ENCODE measurements at regions not wholly inside any gene's neighbourhood (a gene's known extent, or its start where the extent isn't known, plus 50 kb on each side); places are given as distances from the start of the nearest gene placed in this dataset.

GRCh38 chr12:127903146-127903545 is 363.8 kb upstream of the TMEM132C start:
- no peak for TF ChIP-seq NFIC (IDR thresholded peaks at IDR 0.05; ENCODE audit: low read depth, low read length)
- no peak for TF ChIP-seq ZNF274 (IDR thresholded peaks at IDR 0.05; ENCODE audit: insufficient read depth, insufficient read length)
- no peak for TF ChIP-seq BRCA1 (IDR thresholded peaks at IDR 0.05; ENCODE audit: low read depth, low read length)
- no peak for TF ChIP-seq CHD2 (IDR thresholded peaks at IDR 0.05; ENCODE audit: borderline replicate concordance, low read depth, low read length)
- TF ChIP-seq CREM (IDR thresholded peaks at IDR 0.05; ENCODE audit: low read depth) = no peak
- TF ChIP-seq NBN (IDR thresholded peaks at IDR 0.05) = no peak
- TF ChIP-seq EGR1 (IDR thresholded peaks at IDR 0.05; ENCODE audit: borderline replicate concordance in 1 of 2, low read depth in 2 of 2, low read length in 2 of 2) = no peak
- no peak for TF ChIP-seq PML (IDR thresholded peaks at IDR 0.05; ENCODE audit: low read length)
- TF ChIP-seq, protein P1, sequence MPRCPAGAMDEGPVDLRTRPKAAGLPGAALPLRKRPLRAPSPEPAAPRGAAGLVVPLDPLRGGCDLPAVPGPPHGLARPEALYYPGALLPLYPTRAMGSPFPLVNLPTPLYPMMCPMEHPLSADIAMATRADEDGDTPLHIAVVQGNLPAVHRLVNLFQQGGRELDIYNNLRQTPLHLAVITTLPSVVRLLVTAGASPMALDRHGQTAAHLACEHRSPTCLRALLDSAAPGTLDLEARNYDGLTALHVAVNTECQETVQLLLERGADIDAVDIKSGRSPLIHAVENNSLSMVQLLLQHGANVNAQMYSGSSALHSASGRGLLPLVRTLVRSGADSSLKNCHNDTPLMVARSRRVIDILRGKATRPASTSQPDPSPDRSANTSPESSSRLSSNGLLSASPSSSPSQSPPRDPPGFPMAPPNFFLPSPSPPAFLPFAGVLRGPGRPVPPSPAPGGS (IDR thresholded peaks at IDR 0.05; ENCODE audit: borderline replicate concordance, insufficient read depth, low read depth, low read length, poor library complexity, severe bottlenecking) = no peak
- no peak for TF ChIP-seq RAD21 (IDR thresholded peaks at IDR 0.05; ENCODE audit: insufficient read depth, low read depth, low read length)
- TF ChIP-seq, protein P2, sequence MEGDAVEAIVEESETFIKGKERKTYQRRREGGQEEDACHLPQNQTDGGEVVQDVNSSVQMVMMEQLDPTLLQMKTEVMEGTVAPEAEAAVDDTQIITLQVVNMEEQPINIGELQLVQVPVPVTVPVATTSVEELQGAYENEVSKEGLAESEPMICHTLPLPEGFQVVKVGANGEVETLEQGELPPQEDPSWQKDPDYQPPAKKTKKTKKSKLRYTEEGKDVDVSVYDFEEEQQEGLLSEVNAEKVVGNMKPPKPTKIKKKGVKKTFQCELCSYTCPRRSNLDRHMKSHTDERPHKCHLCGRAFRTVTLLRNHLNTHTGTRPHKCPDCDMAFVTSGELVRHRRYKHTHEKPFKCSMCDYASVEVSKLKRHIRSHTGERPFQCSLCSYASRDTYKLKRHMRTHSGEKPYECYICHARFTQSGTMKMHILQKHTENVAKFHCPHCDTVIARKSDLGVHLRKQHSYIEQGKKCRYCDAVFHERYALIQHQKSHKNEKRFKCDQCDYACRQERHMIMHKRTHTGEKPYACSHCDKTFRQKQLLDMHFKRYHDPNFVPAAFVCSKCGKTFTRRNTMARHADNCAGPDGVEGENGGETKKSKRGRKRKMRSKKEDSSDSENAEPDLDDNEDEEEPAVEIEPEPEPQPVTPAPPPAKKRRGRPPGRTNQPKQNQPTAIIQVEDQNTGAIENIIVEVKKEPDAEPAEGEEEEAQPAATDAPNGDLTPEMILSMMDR (IDR thresholded peaks at IDR 0.05 in 2 of 3, conservative IDR thresholded peaks at IDR 0.05 in 1 of 3; ENCODE audit: control insufficient read depth in 2 of 3, extremely low read depth in 1 of 3, insufficient read depth in 1 of 3, low read depth in 3 of 3, low read length in 3 of 3) = no peak
